HG03060 (cell line): ENCODE measurements at regions not wholly inside any gene's neighbourhood (a gene's known extent, or its start where the extent isn't known, plus 50 kb on each side); places are given as distances from the start of the nearest gene placed in this dataset.
"Not testable (repeated sequence)": the region's sequence is repeated elsewhere in the genome, so short reads cannot be mapped to it uniquely, and the experiment has no call there.

Experiments used
- ATAC-seq: cut with Tn5 transposase; IDR thresholded peaks from one replicate; pipeline ENCODE4 v1.9.1; 2021; ENCODE audit warnings: low read depth, moderate number of reproducible peaks; ENCODE audit not compliant: unreplicated experiment

DNA sequence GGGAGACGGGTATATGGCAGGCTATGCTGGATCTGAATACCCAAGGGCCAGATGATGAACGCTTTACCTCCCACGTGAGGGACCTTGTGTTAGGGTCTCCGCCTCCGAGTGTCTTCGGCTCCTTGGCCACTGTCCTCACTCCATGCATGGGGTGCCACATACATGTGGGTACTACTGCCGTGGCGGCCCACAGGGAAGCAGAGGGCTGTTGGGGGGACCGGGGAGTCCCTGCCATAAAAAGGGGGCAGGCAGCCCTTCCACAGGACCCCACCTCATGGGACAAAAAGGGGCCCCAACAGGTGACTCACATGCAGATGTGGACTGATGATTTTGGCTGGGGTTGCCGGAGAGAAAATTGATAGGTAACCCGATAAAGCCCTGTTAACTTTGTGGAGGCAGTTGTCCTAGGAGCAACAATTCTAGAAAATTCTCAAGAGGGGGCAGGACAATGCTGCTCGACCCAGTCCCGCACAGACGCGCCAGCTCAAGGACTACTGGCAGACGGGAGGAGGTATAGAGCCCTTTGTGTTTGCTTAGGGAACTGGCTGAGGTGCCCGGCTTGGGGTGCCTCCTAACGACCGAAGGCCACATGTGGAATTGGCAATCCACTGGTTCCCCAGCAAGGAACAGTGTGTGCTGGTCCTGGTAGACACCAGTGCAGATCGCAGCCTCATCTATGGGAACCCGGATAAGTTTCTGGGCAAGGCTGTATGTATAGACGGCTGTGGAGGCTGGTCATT lies 695.7 kb upstream of the AGA start:
- ATAC-seq, result no peak

DNA sequence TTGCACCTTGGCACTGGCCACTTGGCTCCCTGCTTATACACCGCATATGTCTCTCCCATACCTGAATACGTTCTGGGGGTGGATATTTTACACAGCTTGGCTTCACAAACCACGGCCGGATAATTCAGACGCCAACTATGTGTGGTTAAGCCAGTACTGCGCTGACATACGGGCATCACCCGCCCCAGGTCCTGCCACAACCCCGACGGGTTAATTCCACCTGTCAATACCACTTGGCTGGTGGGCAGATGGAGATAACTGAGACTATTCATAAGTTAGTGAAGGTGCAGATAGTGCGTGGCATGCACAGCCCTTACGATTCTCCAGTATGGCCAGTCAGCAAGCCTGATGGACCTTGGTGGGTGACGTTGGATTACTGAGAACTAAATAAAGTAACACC lies 696.3 kb upstream of the AGA start:
- ATAC-seq, result no peak

GRCh38 chr4:178140326-178140915 lies 698.2 kb upstream of the AGA start:
- ATAC-seq, result no peak

GRCh38 chr4:178142724-178143123 lies 700.5 kb upstream of the AGA start:
- no peak for ATAC-seq

GRCh38 chr4:178148106-178148505 lies 705.9 kb upstream of the AGA start:
- ATAC-seq, result no peak

DNA sequence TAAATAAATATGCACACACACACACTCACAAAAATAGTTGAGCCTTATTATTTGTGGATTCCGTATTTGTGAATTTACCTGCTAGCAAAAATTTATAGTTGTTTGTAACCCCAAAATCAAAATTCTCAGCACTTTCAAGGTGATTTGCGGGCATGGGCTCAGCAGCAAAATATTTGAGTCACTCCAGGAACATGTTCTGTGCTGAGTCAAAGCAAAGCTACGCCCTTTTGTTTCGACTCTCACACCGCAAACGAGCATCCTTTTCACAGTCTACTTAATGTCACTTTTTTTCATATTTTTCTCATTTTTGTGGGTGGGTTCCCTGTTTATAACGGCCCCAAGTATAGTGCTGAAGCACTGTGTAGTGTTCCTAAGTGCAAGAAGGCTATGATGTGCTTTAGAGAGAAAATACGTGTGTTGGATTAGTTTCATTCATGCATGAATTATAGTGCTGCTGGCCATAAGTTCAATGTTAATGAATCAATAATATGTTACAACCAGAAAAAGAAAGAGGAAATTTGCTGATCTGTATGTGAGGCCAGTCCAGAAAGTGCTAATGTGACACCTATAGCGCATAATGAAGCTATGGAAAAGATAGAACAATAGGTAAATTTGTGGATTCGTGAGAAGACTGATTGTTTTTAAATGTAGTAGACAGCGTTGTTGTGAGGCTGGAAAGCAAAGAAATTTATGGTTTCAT lies 723.2 kb upstream of the AGA start:
- ATAC-seq, result no peak

- ATAC-seq, result no peak
Observed at GRCh38 chr4:178165951-178166308, 723.7 kb upstream of the AGA start.

- ATAC-seq, result no peak
Observed at GRCh38 chr4:178173771-178174170, 731.5 kb upstream of the AGA start.

DNA sequence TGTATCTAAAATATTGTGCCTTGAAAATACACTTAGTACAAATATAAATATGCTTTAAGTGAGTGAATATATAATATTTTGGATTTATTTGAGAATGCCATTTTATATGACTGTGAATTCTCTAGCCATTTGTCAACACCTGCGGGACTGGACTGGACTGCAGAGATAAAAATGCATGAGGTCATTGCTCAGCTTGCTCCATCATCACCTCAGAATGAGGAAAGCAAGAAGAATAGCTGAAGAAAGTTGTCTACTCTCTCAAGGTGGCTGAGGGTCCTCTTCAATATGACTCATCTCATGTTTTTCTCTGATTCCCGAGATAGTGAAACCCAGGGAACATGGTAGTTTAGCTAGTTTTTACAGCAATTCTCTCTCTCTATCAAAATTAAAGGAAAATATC lies 732.5 kb upstream of the AGA start:
- no peak for ATAC-seq

GRCh38 chr4:178185517-178185916 lies 743.3 kb upstream of the AGA start:
- no peak for ATAC-seq

DNA sequence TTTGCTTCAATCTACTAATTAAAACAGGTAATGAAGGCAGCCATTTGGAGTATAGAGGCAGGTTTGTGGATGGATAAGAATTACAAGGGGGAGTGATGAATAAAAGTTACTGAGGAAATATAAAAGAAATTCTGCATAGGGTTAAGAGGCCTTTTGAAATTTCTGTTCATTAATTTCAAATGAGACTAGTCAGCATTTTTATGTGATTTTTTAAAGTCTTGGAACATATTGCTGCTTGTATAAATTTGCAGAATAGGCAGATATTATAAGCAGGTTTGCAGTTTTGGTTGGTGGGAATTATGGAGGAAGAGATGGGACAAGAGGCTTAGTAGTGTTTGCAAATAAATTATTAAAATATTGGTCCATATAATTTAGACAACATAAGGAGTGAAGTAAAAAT lies 750.4 kb upstream of the AGA start:
- no peak for ATAC-seq

GRCh38 chr4:178196751-178197374 lies 754.6 kb upstream of the AGA start:
- ATAC-seq, result no peak

GRCh38 chr4:178198691-178199090 lies 756.5 kb upstream of the AGA start:
- ATAC-seq, result no peak

- no peak for ATAC-seq
Observed at GRCh38 chr4:178202422-178202821, 760.2 kb upstream of the AGA start.

GRCh38 chr4:178205826-178206225 lies 763.6 kb upstream of the AGA start:
- no peak for ATAC-seq

GRCh38 chr4:178215309-178215708 lies 773.1 kb upstream of the AGA start:
- ATAC-seq, result no peak

DNA sequence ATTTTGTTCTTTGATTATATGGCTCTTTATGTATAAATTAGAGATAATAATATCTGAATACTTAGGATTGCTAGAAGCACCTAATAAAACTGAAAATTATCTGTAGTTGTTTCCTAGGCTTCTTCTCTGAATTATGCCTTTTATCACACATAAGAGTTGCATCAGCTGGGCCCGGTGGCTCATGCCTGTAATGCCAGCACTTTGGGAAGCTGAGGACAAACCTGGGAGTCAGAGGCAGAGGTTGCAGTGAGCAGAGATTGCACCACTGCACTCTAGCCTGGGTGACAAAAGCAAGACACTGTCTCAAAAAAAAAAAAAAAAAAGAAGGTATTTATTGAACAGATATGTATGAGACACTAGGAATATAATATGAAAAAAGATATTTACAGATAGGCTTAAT lies 773.5 kb upstream of the AGA start:
- no peak for ATAC-seq

DNA sequence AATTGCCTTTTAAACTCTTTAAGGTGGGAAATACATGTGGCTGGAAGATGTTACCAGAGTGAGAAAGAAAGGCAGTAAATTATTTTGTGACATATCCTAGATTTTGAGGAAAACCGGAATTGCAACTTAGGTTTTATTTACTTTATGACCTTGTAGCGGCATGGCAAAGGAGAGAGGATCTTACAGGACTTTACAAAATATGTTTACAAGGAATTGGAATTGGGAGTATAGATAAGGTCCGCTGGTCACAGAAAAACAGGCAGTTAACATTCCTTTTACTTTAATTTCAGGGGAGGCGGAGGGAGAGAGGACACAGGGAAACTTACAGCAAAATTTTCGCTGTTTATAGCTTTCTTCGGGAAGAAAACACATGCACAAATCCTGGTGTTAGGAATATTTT lies 784.2 kb upstream of the AGA start:
- ATAC-seq, result not testable (repeated sequence)

DNA sequence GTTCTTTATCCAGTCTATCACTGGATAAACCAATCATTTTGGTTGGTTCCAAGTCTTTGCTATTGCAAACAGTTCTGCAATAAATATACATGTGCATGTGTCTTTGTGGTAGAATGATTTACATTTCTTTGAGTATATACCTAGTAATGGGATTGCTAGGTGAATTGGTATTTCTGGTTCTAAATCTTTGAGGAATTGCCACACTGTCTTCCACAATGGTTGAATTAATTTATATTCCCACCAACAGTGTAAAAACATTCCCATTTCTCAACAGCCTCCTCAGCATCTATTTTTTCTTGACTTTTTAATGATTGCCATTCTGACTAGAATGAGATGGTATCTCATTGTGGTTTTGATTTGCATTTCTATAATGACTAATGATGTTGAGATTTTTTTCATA lies 791.7 kb upstream of the AGA start:
- ATAC-seq, result no peak

DNA sequence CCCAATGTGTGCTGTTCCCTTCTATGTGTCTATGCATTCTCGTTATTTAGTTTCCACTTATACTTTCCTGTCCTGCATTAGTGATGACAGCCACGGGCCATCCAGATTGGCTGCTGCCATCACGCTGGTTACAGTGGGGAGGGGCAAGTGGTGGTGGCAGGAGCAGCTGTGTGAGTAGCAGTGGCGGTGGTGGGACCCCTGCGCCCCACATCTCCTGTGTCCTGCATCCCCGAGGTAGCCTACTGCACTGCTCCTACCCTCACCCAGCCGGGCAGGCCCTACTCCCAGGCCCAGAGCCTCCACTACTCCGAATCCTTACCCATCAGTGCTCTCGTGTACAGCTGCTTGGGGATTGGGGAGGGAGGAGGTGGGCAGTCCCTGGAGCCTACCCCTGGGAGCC lies 798.7 kb upstream of the AGA start:
- ATAC-seq, result no peak

GRCh38 chr4:178241601-178242118 lies 799.4 kb upstream of the AGA start:
- ATAC-seq, result no peak
